ENCODE measurements at regions not wholly inside any gene's neighbourhood (a gene's known extent, or its start where the extent isn't known, plus 50 kb on each side); places are given as distances from the start of the nearest gene placed in this dataset.

- Histone ChIP-seq H3K4me1 (ENCODE audit: insufficient read depth, low read length, poor library complexity, severe bottlenecking) (no peaks in the 10 kb centered on the region), H3K4me3 (ENCODE audit: low read depth, low read length, poor library complexity, severe bottlenecking) (no peak overlapping the region), H3K27me3 (replicated peaks; ENCODE audit: insufficient read depth, low read depth, low read length, poor library complexity) (no peaks in the 10 kb centered on the region), H3K9me3 (ENCODE audit: low read depth, low read length, poor library complexity, severe bottlenecking) (peaks cover 6% of the 10 kb centered on the region), H3K36me3 (ENCODE audit: insufficient read depth, low read length, poor library complexity, severe bottlenecking) (no peaks in the 10 kb centered on the region), H3K27ac (ENCODE audit: low read depth, low read length, poor library complexity, severe bottlenecking) (no peak overlapping the region)
- intact Hi-C loops (cut with micrococcal nuclease; ENCODE audit: unreplicated experiment) = no loop called here
- TF ChIP-seq, protein P1, sequence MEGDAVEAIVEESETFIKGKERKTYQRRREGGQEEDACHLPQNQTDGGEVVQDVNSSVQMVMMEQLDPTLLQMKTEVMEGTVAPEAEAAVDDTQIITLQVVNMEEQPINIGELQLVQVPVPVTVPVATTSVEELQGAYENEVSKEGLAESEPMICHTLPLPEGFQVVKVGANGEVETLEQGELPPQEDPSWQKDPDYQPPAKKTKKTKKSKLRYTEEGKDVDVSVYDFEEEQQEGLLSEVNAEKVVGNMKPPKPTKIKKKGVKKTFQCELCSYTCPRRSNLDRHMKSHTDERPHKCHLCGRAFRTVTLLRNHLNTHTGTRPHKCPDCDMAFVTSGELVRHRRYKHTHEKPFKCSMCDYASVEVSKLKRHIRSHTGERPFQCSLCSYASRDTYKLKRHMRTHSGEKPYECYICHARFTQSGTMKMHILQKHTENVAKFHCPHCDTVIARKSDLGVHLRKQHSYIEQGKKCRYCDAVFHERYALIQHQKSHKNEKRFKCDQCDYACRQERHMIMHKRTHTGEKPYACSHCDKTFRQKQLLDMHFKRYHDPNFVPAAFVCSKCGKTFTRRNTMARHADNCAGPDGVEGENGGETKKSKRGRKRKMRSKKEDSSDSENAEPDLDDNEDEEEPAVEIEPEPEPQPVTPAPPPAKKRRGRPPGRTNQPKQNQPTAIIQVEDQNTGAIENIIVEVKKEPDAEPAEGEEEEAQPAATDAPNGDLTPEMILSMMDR (conservative IDR thresholded peaks at IDR 0.05; ENCODE audit: low read depth, low read length) = no peak
- no peak for TF ChIP-seq EZH2 (IDR thresholded peaks at IDR 0.05; ENCODE audit: borderline replicate concordance, low read depth, low read length, poor library complexity, severe bottlenecking)
- POLR2A ChIA-PET (ENCODE audit: low non-redundant PET) = no interaction called here
- CTCF ChIA-PET = no interaction called here
- no peak for DNase-seq (ENCODE audit: low spot score)
- no TSS peak for BruUV-seq (replicated peaks)
Observed at GRCh38 chr18:29436459-29436858, 1259.5 kb upstream of the CDH2 start.

GRCh38 chr18:29434650-29435049 lies 1257.7 kb upstream of the CDH2 start:
- Histone ChIP-seq H3K4me1 (ENCODE audit: insufficient read depth, low read length, poor library complexity, severe bottlenecking) (no peaks in the 10 kb centered on the region), H3K27ac (ENCODE audit: low read depth, low read length, poor library complexity, severe bottlenecking) (no peak overlapping the region), H3K4me3 (ENCODE audit: low read depth, low read length, poor library complexity, severe bottlenecking) (no peak overlapping the region), H3K27me3 (replicated peaks; ENCODE audit: insufficient read depth, low read depth, low read length, poor library complexity) (no peaks in the 10 kb centered on the region), H3K9me3 (ENCODE audit: low read depth, low read length, poor library complexity, severe bottlenecking) (peaks cover 14% of the 10 kb centered on the region), H3K36me3 (ENCODE audit: insufficient read depth, low read length, poor library complexity, severe bottlenecking) (no peaks in the 10 kb centered on the region)
- ChIA-PET POLR2A (ENCODE audit: low non-redundant PET) (no interaction called here), CTCF (no interaction called here)
- TF ChIP-seq, protein P1 (conservative IDR thresholded peaks at IDR 0.05; ENCODE audit: low read depth, low read length) = no peak
- DNase-seq (ENCODE audit: low spot score) = peak; percentile 15
- BruUV-seq (replicated peaks) = no TSS peak
- intact Hi-C loops (cut with micrococcal nuclease; ENCODE audit: unreplicated experiment) = no loop called here

DNA sequence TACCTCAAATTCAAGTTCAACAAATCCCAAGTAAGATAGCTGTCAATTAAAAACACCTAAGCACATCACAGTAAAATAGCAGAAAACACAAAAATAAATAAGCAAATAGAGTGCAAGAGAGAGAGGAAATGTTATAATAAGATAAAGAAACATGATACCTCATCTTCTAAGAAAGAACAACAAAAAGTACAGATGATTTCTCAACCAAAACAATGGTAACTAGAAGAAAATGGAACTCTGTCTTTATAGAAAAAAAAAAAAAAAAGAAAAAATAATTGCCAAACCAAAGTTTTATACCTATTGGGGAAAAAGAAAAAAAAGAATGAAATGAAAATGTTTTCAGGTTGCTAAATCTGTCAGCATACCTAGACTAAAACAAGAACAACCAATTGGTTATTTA lies 1253.5 kb upstream of the CDH2 start:
- H3K4me3 ChIP-seq (ENCODE audit: low read depth, low read length, poor library complexity, severe bottlenecking) = no peak overlapping the region
- no peak overlapping the region for H3K27ac ChIP-seq (ENCODE audit: low read depth, low read length, poor library complexity, severe bottlenecking)
- BruUV-seq (replicated peaks) = no TSS peak
- H3K9me3 ChIP-seq (ENCODE audit: low read depth, low read length, poor library complexity, severe bottlenecking) = peaks cover 25% of the 10 kb centered on the region
- H3K27me3 ChIP-seq (replicated peaks; ENCODE audit: insufficient read depth, low read depth, low read length, poor library complexity) = no peaks in the 10 kb centered on the region
- ChIA-PET CTCF (no interaction called here), POLR2A (ENCODE audit: low non-redundant PET) (no interaction called here)
- no peak for DNase-seq (ENCODE audit: low spot score)
- H3K4me1 ChIP-seq (ENCODE audit: insufficient read depth, low read length, poor library complexity, severe bottlenecking) = no peaks in the 10 kb centered on the region
- H3K36me3 ChIP-seq (ENCODE audit: insufficient read depth, low read length, poor library complexity, severe bottlenecking) = no peaks in the 10 kb centered on the region
- intact Hi-C loops (cut with micrococcal nuclease; ENCODE audit: unreplicated experiment) = no loop called here
- TF ChIP-seq, protein P1 (conservative IDR thresholded peaks at IDR 0.05; ENCODE audit: low read depth, low read length) = no peak
- TF ChIP-seq EZH2 (IDR thresholded peaks at IDR 0.05; ENCODE audit: borderline replicate concordance, low read depth, low read length, poor library complexity, severe bottlenecking) = no peak

Data from A673 (cell line).